Upper lobe of left lung (tissue), 6 donors: ENCODE measurements at regions not wholly inside any gene's neighbourhood (a gene's known extent, or its start where the extent isn't known, plus 50 kb on each side); places are given as distances from the start of the nearest gene placed in this dataset.
A peak's percentile ranks its signal among the peaks of the same experiment; 100 is the strongest.

Experiments used
- ATAC-seq, 2 donors: fragments of 200-7000 bp; cut with Tn5 transposase; one replicate each; pipeline ENCODE4 v1.9.1; 2022; ENCODE audit warnings: mild to moderate bottlenecking in 2 of 2, moderate library complexity in 2 of 2; ENCODE audit not compliant: low FRiP score in 2 of 2
- DNase-seq, 2 donors: peaks; one replicate each; pipeline ENCODE4 v3.0.0-alpha.2; 2019 to 2020
- H3K27ac ChIP-seq, 4 donors: fragments of 200-600 bp; sonication (generic); one replicate each; pipeline ENCODE4 v1.5.1; 2016 to 2019
- H3K27me3 ChIP-seq, 4 donors: fragments of 200-600 bp; sonication (generic); one replicate each; pipeline ENCODE4 v1.5.1; 2017 to 2019
- H3K36me3 ChIP-seq, 4 donors: fragments of 200-600 bp; sonication (generic); one replicate each; pipeline ENCODE4 v1.5.1; 2016 to 2019
- H3K4me1 ChIP-seq, 4 donors: fragments of 200-600 bp; sonication (generic); one replicate each; pipeline ENCODE4 v1.5.1; 2018 to 2019
- H3K4me3 ChIP-seq, 4 donors: fragments of 200-600 bp; sonication (generic); one replicate each; pipeline ENCODE4 v1.5.1; 2017 to 2019; ENCODE audit warnings: mild to moderate bottlenecking in 2 of 4, moderate library complexity in 1 of 4
- H3K9me3 ChIP-seq, 4 donors: fragments of 200-600 bp; sonication (generic); one replicate each; pipeline ENCODE4 v1.5.1; 2018 to 2019
- CTCF ChIP-seq, 6 experiments: fragments of 450-650 bp in 4 of 6; fragments of 200-600 bp in 2 of 6; sonication (generic) in 2 of 6; IDR thresholded peaks; one replicate each; pipeline ENCODE4 v1.5.1; 2016 to 2019; ENCODE audit warnings: antibody characterized with exemption in 6 of 6
- EP300 ChIP-seq, 4 donors: sonication (generic); formaldehyde crosslinking; IDR thresholded peaks; one replicate each; pipeline ENCODE4 v1.5.1; 2017; ENCODE audit warnings: antibody characterized with exemption in 4 of 4, control low read depth in 2 of 4
- POLR2A ChIP-seq, 4 donors: fragments of 450-650 bp; IDR thresholded peaks; one replicate each; pipeline ENCODE4 v1.5.1; 2016 to 2017; ENCODE audit warnings: antibody characterized with exemption in 4 of 4, mild to moderate bottlenecking in 2 of 4
- POLR2AphosphoS5 ChIP-seq, 2 donors: sonication (generic); formaldehyde crosslinking; IDR thresholded peaks; one replicate each; pipeline ENCODE4 v1.5.1; 2017; ENCODE audit warnings: antibody characterized with exemption in 2 of 2
- WGBS, 2 donors: methylation state at CpG; one replicate each; pipeline ENCODE4 v1.1.5; 2017 to 2018; 5-methylcytosine and 5-hydroxymethylcytosine counted together
- donor health status: DM: no; HTN: no; CAD: no; lungs with moderate emphysema.
- donor health status: DM: no; HTN: yes; CAD: no; lungs with severe emphysema.

GRCh38 chr17:73968680-73969079, 234.8 kb upstream of the RPL38 start:
- Histone ChIP-seq H3K4me3 (no peak overlapping the region), H3K4me1 (no peaks in the 10 kb centered on the region), H3K36me3 (no peaks in the 10 kb centered on the region), H3K9me3 (peaks cover 0 to 2% (median 0%) of the 10 kb centered on the region in 4 donors), H3K27me3 (no peaks in the 10 kb centered on the region), H3K27ac (no peak overlapping the region)
- TF ChIP-seq CTCF (IDR thresholded peaks at IDR 0.05) (no peak), POLR2A (IDR thresholded peaks at IDR 0.05) (no peak)
- WGBS, 2 donors = 76 to 81% methylated on average over 3 of the region's 3 CpGs
- no peak for DNase-seq
- no peak for ATAC-seq

DNA sequence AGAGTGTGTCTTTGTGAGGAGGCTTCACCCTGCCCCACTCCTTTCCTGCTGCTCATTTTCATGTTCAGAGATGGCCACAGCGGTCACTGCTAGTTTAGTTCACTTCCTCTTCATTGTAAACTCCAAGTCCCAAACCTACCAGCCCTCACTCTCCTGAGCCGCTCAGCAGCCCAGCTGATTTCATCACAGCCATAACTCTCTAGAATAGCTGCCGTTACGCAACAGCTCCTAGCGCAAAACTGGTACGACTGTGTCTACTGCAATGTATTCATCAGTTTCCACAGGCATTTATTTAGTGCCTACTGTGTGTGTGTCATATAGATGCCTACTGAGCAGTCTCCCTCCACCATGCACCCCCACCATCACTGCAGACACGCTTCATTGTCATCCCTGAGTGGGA, 233.5 kb upstream of the RPL38 start:
- 29 to 39% methylated on average over 7 of the region's 7 CpGs for WGBS, 2 donors
- Histone ChIP-seq H3K27me3 (no peaks in the 10 kb centered on the region), H3K4me1 (no peaks in the 10 kb centered on the region), H3K4me3 (no peak overlapping the region), H3K27ac (no peak overlapping the region), H3K36me3 (no peaks in the 10 kb centered on the region), H3K9me3 (peaks cover 0 to 1% (median 0%) of the 10 kb centered on the region in 4 donors)
- ATAC-seq = peak; percentile 50 to 77
- TF ChIP-seq CTCF (IDR thresholded peaks at IDR 0.05) (no peak), POLR2AphosphoS5 (IDR thresholded peaks at IDR 0.05) (no peak), POLR2A (IDR thresholded peaks at IDR 0.05) (no peak), EP300 (IDR thresholded peaks at IDR 0.05) (no peak)
- peak in 1 of 2 donors; percentile 89 for DNase-seq

DNA sequence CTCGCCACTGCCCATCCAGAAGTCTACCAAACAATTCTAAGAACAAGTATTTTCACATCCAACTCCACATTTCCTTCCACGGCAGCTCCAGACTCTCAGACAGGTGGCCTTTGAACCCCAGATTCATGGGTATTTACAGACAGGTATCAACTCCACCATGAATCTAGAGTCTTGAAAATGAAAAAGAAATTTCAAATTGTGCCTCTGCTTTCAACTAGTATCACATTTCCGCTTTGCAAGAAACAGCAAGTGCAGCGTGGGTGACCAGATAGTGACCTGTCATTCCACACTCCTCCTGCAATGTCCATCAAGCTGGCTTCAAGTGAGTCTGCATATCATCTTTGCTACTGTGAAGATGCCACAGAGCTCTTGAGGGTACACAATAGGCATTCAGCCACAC, 232.4 kb upstream of the RPL38 start:
- no peaks in the 10 kb centered on the region for H3K27me3 ChIP-seq
- DNase-seq (no peak), ATAC-seq (no peak)
- no peaks in the 10 kb centered on the region for H3K4me1 ChIP-seq
- no peak for TF ChIP-seq EP300 (IDR thresholded peaks at IDR 0.05)
- TF ChIP-seq POLR2AphosphoS5 (IDR thresholded peaks at IDR 0.05) = no peak
- no peak for TF ChIP-seq CTCF (IDR thresholded peaks at IDR 0.05)
- TF ChIP-seq POLR2A (IDR thresholded peaks at IDR 0.05) = no peak
- no peak overlapping the region for H3K27ac ChIP-seq
- no peak overlapping the region for H3K4me3 ChIP-seq
- no peaks in the 10 kb centered on the region for H3K36me3 ChIP-seq
- 85 to 87% methylated on average over 4 of the region's 4 CpGs for WGBS, 2 donors
- no peaks in the 10 kb centered on the region for H3K9me3 ChIP-seq

GRCh38 chr17:73972056-73972455, 231.4 kb upstream of the RPL38 start:
- Histone ChIP-seq H3K27me3 (no peaks in the 10 kb centered on the region), H3K27ac (no peak overlapping the region), H3K9me3 (no peaks in the 10 kb centered on the region), H3K4me3 (no peak overlapping the region), H3K4me1 (no peaks in the 10 kb centered on the region), H3K36me3 (no peaks in the 10 kb centered on the region)
- DNase-seq (no peak), ATAC-seq (no peak)
- 88 to 90% methylated on average over 6 to 10 of the region's 10 CpGs for WGBS, 2 donors
- no peak for TF ChIP-seq EP300 (IDR thresholded peaks at IDR 0.05)

GRCh38 chr17:73972901-73973300, 230.6 kb upstream of the RPL38 start:
- Histone ChIP-seq H3K36me3 (no peaks in the 10 kb centered on the region), H3K27me3 (no peaks in the 10 kb centered on the region), H3K27ac (no peak overlapping the region), H3K4me3 (no peak overlapping the region), H3K4me1 (no peaks in the 10 kb centered on the region), H3K9me3 (no peaks in the 10 kb centered on the region)
- 71 to 73% methylated on average over 4 to 6 of the region's 6 CpGs for WGBS, 2 donors
- TF ChIP-seq EP300 (IDR thresholded peaks at IDR 0.05) (no peak), POLR2AphosphoS5 (IDR thresholded peaks at IDR 0.05) (no peak), CTCF (IDR thresholded peaks at IDR 0.05) (no peak), POLR2A (IDR thresholded peaks at IDR 0.05) (no peak)
- no peak for DNase-seq
- no peak for ATAC-seq
